ENCODE measurements at regions not wholly inside any gene's neighbourhood (a gene's known extent, or its start where the extent isn't known, plus 50 kb on each side); places are given as distances from the start of the nearest gene placed in this dataset.

DNA sequence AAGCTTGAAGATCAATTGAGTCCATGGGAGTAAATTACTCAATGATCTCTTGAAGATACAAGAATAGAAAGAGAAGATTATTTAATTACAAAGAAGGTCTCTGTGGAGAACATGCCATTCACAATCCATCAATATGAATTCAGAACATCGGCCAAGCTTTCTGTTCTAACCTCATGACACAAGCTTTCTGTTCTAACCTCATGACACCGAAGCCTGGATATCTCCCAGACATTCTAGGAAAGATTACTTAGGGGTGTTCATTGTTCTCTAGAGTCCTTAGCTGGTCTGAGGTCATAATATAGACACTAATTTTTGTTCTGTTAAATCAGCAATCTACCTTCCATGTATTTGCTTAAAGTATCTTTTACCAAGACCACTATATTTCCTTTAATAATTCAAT is 95.5 kb downstream of the RDH14 start:
- H4K20me1 ChIP-seq (ENCODE audit: control insufficient read depth, insufficient read depth, low read length, poor library complexity, severe bottlenecking), result no peaks in the 10 kb centered on the region
- H3K36me3 ChIP-seq (replicated peaks in 1 of 2; ENCODE audit: control extremely low read depth in 1 of 2, control insufficient read depth in 1 of 2, extremely low read depth in 1 of 2, insufficient read depth in 2 of 2, low read length in 1 of 2), result no peaks in the 10 kb centered on the region
- no peaks in the 10 kb centered on the region for H3K9me3 Mint-ChIP-seq (ENCODE audit: insufficient read depth)
- no peak overlapping the region for H3K4me3 ChIP-seq (ENCODE audit: control extremely low read depth in 1 of 5, extremely low read depth in 1 of 5, insufficient read depth in 1 of 5, low read depth in 2 of 5, low read length in 4 of 5)
- ATAC-seq (ENCODE audit: low read depth) (no peak), DNase-seq (no peak)
- H3K9ac ChIP-seq (ENCODE audit: low read length), result no peak overlapping the region
- no peak overlapping the region for H3K4me2 ChIP-seq (replicated peaks; ENCODE audit: low read depth, low read length, poor library complexity, severe bottlenecking)
- no peak overlapping the region for H3K27ac Mint-ChIP-seq
- H3K27me3 ChIP-seq (replicated peaks in 1 of 4; ENCODE audit: control extremely low read depth in 1 of 4, control insufficient read depth in 3 of 4, insufficient read depth in 4 of 4, low read length in 3 of 4), result peaks cover 0 to 3% (median 0%) of the 10 kb centered on the region in 4 experiments
- no CpG with 5 or more reads among the region's 2 CpGs for WGBS (ENCODE audit: insufficient coverage)
- H3K27ac ChIP-seq (ENCODE audit: low read length in 2 of 2), result no peak overlapping the region
- intact Hi-C loops (cut with micrococcal nuclease), result no loop called here
- no peaks in the 10 kb centered on the region for H3K79me2 ChIP-seq (ENCODE audit: control insufficient read depth, insufficient read depth, low read length)
- H3K4me3 Mint-ChIP-seq, result no peak overlapping the region
- no peaks in the 10 kb centered on the region for H3K4me1 Mint-ChIP-seq
- peaks cover 0 to 6% (median 0%) of the 10 kb centered on the region in 3 donors for H3K9me3 ChIP-seq (ENCODE audit: control extremely low read depth in 1 of 3, control insufficient read depth in 2 of 3, insufficient read depth in 1 of 3, low read length in 2 of 3)
- no peak overlapping the region for H2AFZ ChIP-seq (ENCODE audit: insufficient read depth, low read depth, low read length, poor library complexity, severe bottlenecking)
- ChIA-PET POLR2A (no interaction called here), CTCF (no interaction called here)
- TF ChIP-seq, protein P1, sequence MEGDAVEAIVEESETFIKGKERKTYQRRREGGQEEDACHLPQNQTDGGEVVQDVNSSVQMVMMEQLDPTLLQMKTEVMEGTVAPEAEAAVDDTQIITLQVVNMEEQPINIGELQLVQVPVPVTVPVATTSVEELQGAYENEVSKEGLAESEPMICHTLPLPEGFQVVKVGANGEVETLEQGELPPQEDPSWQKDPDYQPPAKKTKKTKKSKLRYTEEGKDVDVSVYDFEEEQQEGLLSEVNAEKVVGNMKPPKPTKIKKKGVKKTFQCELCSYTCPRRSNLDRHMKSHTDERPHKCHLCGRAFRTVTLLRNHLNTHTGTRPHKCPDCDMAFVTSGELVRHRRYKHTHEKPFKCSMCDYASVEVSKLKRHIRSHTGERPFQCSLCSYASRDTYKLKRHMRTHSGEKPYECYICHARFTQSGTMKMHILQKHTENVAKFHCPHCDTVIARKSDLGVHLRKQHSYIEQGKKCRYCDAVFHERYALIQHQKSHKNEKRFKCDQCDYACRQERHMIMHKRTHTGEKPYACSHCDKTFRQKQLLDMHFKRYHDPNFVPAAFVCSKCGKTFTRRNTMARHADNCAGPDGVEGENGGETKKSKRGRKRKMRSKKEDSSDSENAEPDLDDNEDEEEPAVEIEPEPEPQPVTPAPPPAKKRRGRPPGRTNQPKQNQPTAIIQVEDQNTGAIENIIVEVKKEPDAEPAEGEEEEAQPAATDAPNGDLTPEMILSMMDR (IDR thresholded peaks at IDR 0.05), result no peak
- TF ChIP-seq EZH2 (IDR thresholded peaks at IDR 0.05; ENCODE audit: borderline replicate concordance, insufficient read depth, low read depth, low read length, poor library complexity, severe bottlenecking), result no peak
- no peaks in the 10 kb centered on the region for H3K4me1 ChIP-seq (ENCODE audit: control insufficient read depth in 2 of 2, insufficient read depth in 2 of 2, low read length in 2 of 2)
- H3K27me3 Mint-ChIP-seq, result peaks cover 32% of the 10 kb centered on the region

DNA sequence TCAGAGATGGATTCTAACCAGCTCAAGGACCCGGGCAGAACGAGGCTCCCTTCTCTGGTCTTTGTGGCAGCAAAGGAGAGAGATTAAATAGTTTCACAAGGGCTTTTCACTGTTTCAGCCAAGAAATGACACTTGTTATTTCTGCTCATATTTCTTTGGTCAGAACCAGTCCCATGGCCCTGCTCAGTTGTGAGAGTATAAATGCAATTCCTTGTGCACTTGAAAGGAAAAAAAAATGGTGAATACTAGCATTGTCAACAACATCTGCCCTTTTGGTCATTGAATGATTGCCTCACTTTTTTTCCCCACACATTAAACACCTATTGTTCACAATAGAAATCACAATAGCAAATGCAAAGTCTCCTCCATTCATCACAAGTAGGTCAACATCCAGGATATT is 104.4 kb downstream of the RDH14 start:
- Mint-ChIP-seq H3K9me3 (ENCODE audit: insufficient read depth) (peaks cover 5% of the 10 kb centered on the region), H3K27ac (no peak overlapping the region), H3K4me3 (no peak overlapping the region), H3K27me3 (peaks cover 17% of the 10 kb centered on the region), H3K4me1 (no peaks in the 10 kb centered on the region)
- no peak for DNase-seq
- ChIA-PET POLR2A (no interaction called here), CTCF (no interaction called here)
- no CpG with 5 or more reads among the region's 2 CpGs for WGBS (ENCODE audit: insufficient coverage)
- H3K79me2 ChIP-seq (ENCODE audit: control insufficient read depth, insufficient read depth, low read length), result no peaks in the 10 kb centered on the region
- TF ChIP-seq EZH2 (IDR thresholded peaks at IDR 0.05; ENCODE audit: borderline replicate concordance, insufficient read depth, low read depth, low read length, poor library complexity, severe bottlenecking), result no peak
- TF ChIP-seq, protein P1 (IDR thresholded peaks at IDR 0.05), result no peak
- H3K9me3 ChIP-seq (ENCODE audit: control extremely low read depth in 1 of 3, control insufficient read depth in 2 of 3, insufficient read depth in 1 of 3, low read length in 2 of 3), result peaks cover 0 to 3% (median 0%) of the 10 kb centered on the region in 3 donors
- no peak overlapping the region for H2AFZ ChIP-seq (ENCODE audit: insufficient read depth, low read depth, low read length, poor library complexity, severe bottlenecking)
- H3K9ac ChIP-seq (ENCODE audit: low read length), result no peak overlapping the region
- no peak overlapping the region for H3K4me3 ChIP-seq (ENCODE audit: control extremely low read depth in 1 of 5, extremely low read depth in 1 of 5, insufficient read depth in 1 of 5, low read depth in 2 of 5, low read length in 4 of 5)
- no peaks in the 10 kb centered on the region for H3K4me1 ChIP-seq (ENCODE audit: control insufficient read depth in 2 of 2, insufficient read depth in 2 of 2, low read length in 2 of 2)
- H3K27me3 ChIP-seq (replicated peaks in 1 of 4; ENCODE audit: control extremely low read depth in 1 of 4, control insufficient read depth in 3 of 4, insufficient read depth in 4 of 4, low read length in 3 of 4), result no peaks in the 10 kb centered on the region
- intact Hi-C loops (cut with micrococcal nuclease), result loop anchor here (5.0 kb wide), 1 partner anchor 496 kb away; no protein-coding TSS in a partner anchor
- H3K27ac ChIP-seq (ENCODE audit: low read length in 2 of 2), result no peak overlapping the region
- no peaks in the 10 kb centered on the region for H4K20me1 ChIP-seq (ENCODE audit: control insufficient read depth, insufficient read depth, low read length, poor library complexity, severe bottlenecking)
- no peak for ATAC-seq (ENCODE audit: low read depth)
- no peak overlapping the region for H3K4me2 ChIP-seq (replicated peaks; ENCODE audit: low read depth, low read length, poor library complexity, severe bottlenecking)
- H3K36me3 ChIP-seq (replicated peaks in 1 of 2; ENCODE audit: control extremely low read depth in 1 of 2, control insufficient read depth in 1 of 2, extremely low read depth in 1 of 2, insufficient read depth in 2 of 2, low read length in 1 of 2), result no peaks in the 10 kb centered on the region

Measured in B cell (primary cell).